H1 (cell line): ENCODE measurements at regions not wholly inside any gene's neighbourhood (a gene's known extent, or its start where the extent isn't known, plus 50 kb on each side); places are given as distances from the start of the nearest gene placed in this dataset.

ENCODE experiments used
- CTCF ChIA-PET: fragments of 300-600 bp; sonication (Branson Sonifier 250); formaldehyde crosslinking; loops from one replicate; lab custom pipeline; 2021; ENCODE audit not compliant: partially characterized antibody; lab: Charles Lee
- POLR2A ChIA-PET: fragments of 300-600 bp; sonication (Branson Sonifier 250); formaldehyde crosslinking; loops from one replicate; lab custom pipeline; 2021; ENCODE audit warnings: inconsistent platforms; ENCODE audit not compliant: partially characterized antibody; lab: Charles Lee
- DNase-seq, 2 experiments: peaks; one replicate each; pipeline versions ENCODE4 v3.0.0 to v3.0.0-alpha.2; 2010 to 2022; ENCODE audit warnings: low spot score in 2 of 2, low read depth in 1 of 2, mixed read lengths in 1 of 2
- FAIRE-seq: peaks from 2 replicates; lab custom pipeline; 2011; peaks lifted over from hg19 to GRCh38; lab: Jason Lieb, UNC
- H2AFZ ChIP-seq: 2 replicates; pipeline ENCODE4 v1.8.1; 2012; ENCODE audit warnings: low read length, inconsistent platforms
- H2AK5ac ChIP-seq: 2 replicates; pipeline ENCODE4 v1.6.1; 2013; ENCODE audit warnings: low read depth, low read length
- H2BK120ac ChIP-seq: replicated peaks from 2 replicates; pipeline ENCODE3; 2013; ENCODE audit warnings: low read depth, low read length, inconsistent platforms
- H2BK12ac ChIP-seq: 2 replicates; pipeline ENCODE4 v1.6.1; 2013; ENCODE audit warnings: low read depth, low read length
- H2BK15ac ChIP-seq: 2 replicates; pipeline ENCODE4 v1.6.1; 2013; ENCODE audit warnings: low read length
- H2BK20ac ChIP-seq: 2 replicates; pipeline ENCODE4 v1.6.1; 2013; ENCODE audit warnings: low read length
- H2BK5ac ChIP-seq: 2 replicates; pipeline ENCODE4 v1.6.1; 2013; ENCODE audit warnings: low read depth, low read length
- H3K14ac ChIP-seq: 2 replicates; pipeline ENCODE4 v1.6.1; 2013; ENCODE audit warnings: inconsistent platforms; ENCODE audit not compliant: insufficient read length
- H3K18ac ChIP-seq: 2 replicates; pipeline ENCODE4 v1.6.1; 2013; ENCODE audit warnings: low read length; ENCODE audit errors: extremely low read depth
- H3K23ac ChIP-seq: 2 replicates; pipeline ENCODE4 v1.6.1; 2013; ENCODE audit warnings: inconsistent platforms; ENCODE audit not compliant: insufficient read length
- H3K23me2 ChIP-seq: 2 replicates; pipeline ENCODE4 v1.6.1; 2013; ENCODE audit warnings: low read depth, low read length
- H3K27ac ChIP-seq: 2 replicates; pipeline ENCODE4 v1.6.1; 2011; ENCODE audit warnings: low read depth, low read length, inconsistent platforms
- H3K27me3 ChIP-seq, 4 experiments: replicated peaks in 1 of 4; 1 replicate in 1 of 4; 2 replicates in 3 of 4; pipeline versions ENCODE4 v1.6.1 to v1.8.1; 2011 to 2013; ENCODE audit warnings: low read length in 3 of 4, mild to moderate bottlenecking in 3 of 4, inconsistent platforms in 2 of 4, mixed read lengths in 2 of 4, moderate library complexity in 1 of 4; ENCODE audit not compliant: control insufficient read depth in 3 of 4, insufficient read depth in 3 of 4; ENCODE audit errors: extremely low read depth in 1 of 4
- H3K36me3 ChIP-seq, 4 experiments: 2 replicates each; pipeline versions ENCODE4 v1.6.1 to v1.8.1; 2011 to 2013; ENCODE audit warnings: mild to moderate bottlenecking in 4 of 4, low read length in 3 of 4, moderate library complexity in 2 of 4, control low read depth in 1 of 4, inconsistent platforms in 1 of 4; ENCODE audit not compliant: insufficient read depth in 4 of 4, control insufficient read depth in 2 of 4
- H3K4ac ChIP-seq: replicated peaks from 2 replicates; pipeline ENCODE3; 2013; ENCODE audit warnings: low read length, low read depth, mixed read lengths, inconsistent platforms; ENCODE audit not compliant: insufficient read length
- H3K4me1 ChIP-seq, 4 experiments: replicated peaks in 1 of 4; 1 replicate in 1 of 4; 2 replicates in 3 of 4; pipeline versions ENCODE4 v1.6.1 to v1.8.1; 2011 to 2013; ENCODE audit warnings: low read length in 3 of 4, inconsistent platforms in 2 of 4, mixed read lengths in 1 of 4; ENCODE audit not compliant: insufficient read depth in 4 of 4, control insufficient read depth in 3 of 4
- H3K4me2 ChIP-seq, 2 experiments: 2 replicates each; pipeline versions ENCODE4 v1.6.1 to v1.8.1; 2011 to 2013; ENCODE audit warnings: low read depth in 2 of 2, low read length in 2 of 2, control low read depth in 1 of 2, inconsistent platforms in 1 of 2, mild to moderate bottlenecking in 1 of 2; ENCODE audit not compliant: insufficient read depth in 1 of 2
- H3K4me3 ChIP-seq, 4 experiments: fragments of 200-600, 300-600 bp in 1 of 4; sonication (generic), shearing (Covaris generic), sonication (Bioruptor Twin) in 1 of 4; 2 replicates each; pipeline versions ENCODE4 v1.5.1 to v1.8.1; 2011 to 2016; ENCODE audit warnings: low read length in 4 of 4, low read depth in 3 of 4, control low read depth in 2 of 4, inconsistent platforms in 2 of 4, mild to moderate bottlenecking in 2 of 4, mixed read lengths in 1 of 4, moderate library complexity in 1 of 4; ENCODE audit not compliant: insufficient read depth in 2 of 4; ENCODE audit errors: extremely low read depth in 1 of 4
- H3K56ac ChIP-seq: replicated peaks from 2 replicates; pipeline ENCODE3; 2013; ENCODE audit warnings: low read depth, mild to moderate bottlenecking, mixed read lengths, low read length, inconsistent platforms; ENCODE audit not compliant: insufficient read length
- H3K79me1 ChIP-seq: 2 replicates; pipeline ENCODE4 v1.6.1; 2013; ENCODE audit warnings: low read depth, low read length, control low read depth
- H3K79me2 ChIP-seq, 2 experiments: 2 replicates each; pipeline versions ENCODE4 v1.6.1 to v1.8.1; 2012 to 2013; ENCODE audit warnings: low read length in 2 of 2, mild to moderate bottlenecking in 2 of 2, inconsistent platforms in 1 of 2; ENCODE audit not compliant: insufficient read depth in 2 of 2, control insufficient read depth in 1 of 2
- H3K9ac ChIP-seq, 4 experiments: replicated peaks in 1 of 4; 1 replicate in 1 of 4; 2 replicates in 3 of 4; pipeline versions ENCODE4 v1.6.1 to v1.8.1; 2011 to 2013; ENCODE audit warnings: low read depth in 3 of 4, low read length in 3 of 4, control low read depth in 2 of 4, mild to moderate bottlenecking in 2 of 4, moderate library complexity in 2 of 4, inconsistent platforms in 1 of 4; ENCODE audit errors: extremely low read depth in 1 of 4
- H3K9me3 ChIP-seq, 2 experiments: 2 replicates each; pipeline versions ENCODE4 v1.6.1 to v1.8.1; 2012 to 2013; ENCODE audit warnings: mild to moderate bottlenecking in 2 of 2, moderate library complexity in 2 of 2, control low read depth in 1 of 2, inconsistent platforms in 1 of 2, low read depth in 1 of 2, low read length in 1 of 2, mixed read lengths in 1 of 2; ENCODE audit not compliant: insufficient read depth in 2 of 2
- H4K20me1 ChIP-seq, 2 experiments: replicated peaks in 1 of 2; 2 replicates each; pipeline versions ENCODE3 to v1.8.1; 2011 to 2013; ENCODE audit warnings: inconsistent platforms in 2 of 2, low read length in 2 of 2, mild to moderate bottlenecking in 1 of 2; ENCODE audit not compliant: insufficient read depth in 2 of 2, control insufficient read depth in 1 of 2
- H4K5ac ChIP-seq: 2 replicates; pipeline ENCODE4 v1.6.1; 2013; ENCODE audit warnings: low read length, low read depth, mixed read lengths, inconsistent platforms; ENCODE audit not compliant: insufficient read length
- H4K8ac ChIP-seq: 2 replicates; pipeline ENCODE4 v1.8.0; 2013; ENCODE audit warnings: mild to moderate bottlenecking, moderate library complexity, low read length, inconsistent platforms; ENCODE audit not compliant: insufficient read depth; ENCODE audit errors: extremely low read depth
- H4K91ac ChIP-seq: replicated peaks from 2 replicates; pipeline ENCODE3; 2013; ENCODE audit warnings: low read length, mixed read lengths, inconsistent platforms; ENCODE audit not compliant: insufficient read length
- BCL11A ChIP-seq, 2 experiments: IDR thresholded peaks; one replicate each; pipeline ENCODE4 v1.6.1; 2011; ENCODE audit warnings: low read depth in 2 of 2, low read length in 2 of 2, mild to moderate bottlenecking in 2 of 2
- E2F6 ChIP-seq: IDR thresholded peaks from 2 replicates; pipeline ENCODE4 v1.6.1; 2012; ENCODE audit warnings: inconsistent platforms
- POU5F1 ChIP-seq: IDR thresholded peaks from 2 replicates; pipeline ENCODE4 v1.6.1; 2011; ENCODE audit warnings: low read depth, mild to moderate bottlenecking, low read length, moderate library complexity
- WGBS, 2 experiments: shearing (Covaris generic) in 1 of 2; methylation state at CpG; one replicate each; pipeline versions ENCODE4 v1.1.6 to v1.1.7; 2013 to 2015; ENCODE audit warnings: low lambda C conversion rate in 2 of 2, mixed read lengths in 2 of 2, inconsistent platforms in 1 of 2, low coverage in 1 of 2, missing lambda C conversion rate in 1 of 2; ENCODE audit not compliant: insufficient replicate concordance in 2 of 2, insufficient coverage in 1 of 2, insufficient read length in 1 of 2; ENCODE audit errors: extremely low coverage in 1 of 2, missing lambda C conversion rate in 1 of 2; 5-methylcytosine and 5-hydroxymethylcytosine counted together

- Histone ChIP-seq H2BK15ac (no peak overlapping the region), H4K5ac (no peak overlapping the region), H3K27ac (no peak overlapping the region), H3K4me3 (no peak overlapping the region), H4K8ac (no peak overlapping the region), H3K79me1 (no peaks in the 10 kb centered on the region), H2BK20ac (no peak overlapping the region), H3K23ac (no peak overlapping the region), H3K4ac (no peak overlapping the region), H4K91ac (no peak overlapping the region), H2BK5ac (no peak overlapping the region), H3K36me3 (no peaks in the 10 kb centered on the region), H3K9me3 (peaks cover 2 to 6% of the 10 kb centered on the region in 2 experiments; a peak in 2 of 4 replicates), H2BK12ac (no peak overlapping the region), H2AFZ (no peak overlapping the region), H3K23me2 (peaks cover 15% of the 10 kb centered on the region), H3K18ac (no peak overlapping the region), H4K20me1 (peaks cover 0 to 5% of the 10 kb centered on the region in 2 experiments), H3K79me2 (no peaks in the 10 kb centered on the region), H3K9ac (no peak overlapping the region), H3K4me1 (no peaks in the 10 kb centered on the region), H3K4me2 (no peak overlapping the region), H2BK120ac (no peak overlapping the region), H3K56ac (no peak overlapping the region), H3K14ac (no peak overlapping the region), H3K27me3 (no peaks in the 10 kb centered on the region), H2AK5ac (no peak overlapping the region)
- WGBS, 2 experiments = 87% methylated on average over 7 of the region's 7 CpGs; no CpG with 5 or more reads in 1 of the 2 experiments
- ChIA-PET CTCF (interaction anchor here (0.7 to 1.0 kb wide), 4 partner anchors 22 to 234 kb away, joined by 3 read pairs; no protein-coding TSS in a partner anchor), POLR2A (interaction anchor here (0.8 kb wide), 1 partner anchor 8 kb away, joined by 3 read pairs; no protein-coding TSS in a partner anchor)
- DNase-seq (no peak), FAIRE-seq (no peak)
- no peak for TF ChIP-seq E2F6
- no peak for TF ChIP-seq BCL11A (IDR thresholded peaks at IDR 0.05; ENCODE audit: low read depth in 2 of 2, low read length in 2 of 2)
- TF ChIP-seq POU5F1 = no peak
These were observed 251.8 kb downstream of the NPHP4 start for GRCh38 chr1:5740450-5740849.
